Dermis blood vessel endothelial cell (primary cell): ENCODE measurements at regions not wholly inside any gene's neighbourhood (a gene's known extent, or its start where the extent isn't known, plus 50 kb on each side); places are given as distances from the start of the nearest gene placed in this dataset.

Experiments
- DNase-seq: peaks from one replicate; pipeline ENCODE4 v3.0.0; 2010

DNA sequence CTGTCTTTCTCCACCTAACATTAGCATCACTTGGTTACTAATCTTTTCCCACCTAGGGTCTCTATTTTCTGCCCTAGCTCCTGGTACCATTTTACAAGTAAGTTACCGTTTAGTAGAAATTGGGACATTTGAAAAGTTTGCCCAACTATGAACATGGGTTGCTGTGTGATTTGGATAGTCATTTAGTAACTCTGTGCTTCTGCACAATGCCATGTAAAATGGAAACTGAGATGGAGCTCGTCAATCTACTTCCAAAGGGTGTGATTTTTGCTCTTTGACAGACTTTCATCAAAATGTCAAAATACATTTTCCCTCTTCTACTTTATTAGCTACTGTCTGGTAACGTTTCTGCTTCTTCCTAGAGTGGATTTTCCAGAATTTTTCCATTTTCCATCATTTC lies 381.5 kb upstream of the B3GALT2 start:
- DNase-seq, result no peak

DNA sequence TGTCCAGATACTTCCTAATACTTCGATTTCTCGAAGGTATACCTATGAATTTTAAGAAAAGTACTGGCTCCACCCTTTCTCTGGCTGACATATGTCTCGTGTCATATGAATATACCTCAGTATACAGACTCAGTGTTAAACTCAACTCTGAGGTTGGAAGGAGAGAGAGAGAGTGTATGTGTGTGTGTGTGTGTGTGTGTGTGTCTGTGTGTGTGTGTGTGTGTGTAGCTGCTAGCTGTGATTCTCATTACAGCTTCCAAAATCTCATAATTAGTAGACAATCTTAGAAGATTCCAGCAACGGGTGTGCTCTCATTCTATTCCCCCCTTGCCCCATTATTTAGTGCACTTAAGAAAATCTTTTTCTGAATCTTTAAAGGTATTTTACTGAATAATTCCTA lies 380.3 kb upstream of the B3GALT2 start:
- no peak for DNase-seq

DNA sequence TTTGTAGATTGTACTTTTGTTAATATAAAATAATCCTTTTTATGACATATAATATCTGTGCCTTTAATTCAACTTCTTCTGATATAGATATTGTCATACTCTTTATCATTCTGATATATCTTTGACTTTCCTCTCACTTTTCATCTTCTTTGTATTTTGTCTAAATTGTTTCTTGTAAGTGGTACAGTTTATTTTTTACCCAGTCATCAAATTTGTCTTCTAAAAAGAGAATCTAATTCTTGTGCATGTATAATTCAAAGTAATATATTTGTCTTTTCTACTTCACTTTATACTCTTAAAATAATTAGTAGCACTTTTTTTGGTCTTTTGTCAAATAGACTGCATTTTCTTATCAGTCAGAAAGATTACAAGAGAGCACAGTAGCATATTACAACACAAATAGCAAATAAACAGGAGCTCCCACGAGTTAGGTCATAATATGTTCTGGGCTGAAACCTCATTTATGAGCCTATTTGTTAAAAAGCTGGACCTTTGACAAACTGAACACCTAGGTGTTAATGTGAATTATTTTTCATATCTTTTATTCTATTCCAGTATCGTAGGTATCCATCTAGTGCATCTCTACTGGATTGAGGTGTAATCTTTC lies 379.7 kb upstream of the B3GALT2 start:
- DNase-seq, result no peak

DNA sequence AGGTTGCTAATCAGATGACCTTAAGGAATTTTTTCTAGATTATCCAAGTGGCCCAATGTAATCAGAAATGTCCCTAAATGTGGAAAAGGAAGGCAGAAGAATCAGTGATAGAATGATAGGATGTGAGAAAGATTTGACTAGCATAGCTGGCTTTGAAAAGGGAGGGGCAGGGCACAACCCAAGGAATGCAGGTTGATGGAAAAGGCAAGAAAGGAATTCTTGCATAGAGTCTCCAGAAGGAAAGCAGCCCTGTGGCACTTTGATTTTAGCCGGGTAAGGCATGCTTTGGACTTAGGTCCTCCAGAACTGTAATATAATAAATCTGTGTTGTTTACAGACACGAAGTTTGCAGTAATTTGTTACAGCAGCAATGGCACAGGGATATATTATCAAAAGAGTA lies 375.7 kb upstream of the B3GALT2 start:
- DNase-seq, result no peak

DNA sequence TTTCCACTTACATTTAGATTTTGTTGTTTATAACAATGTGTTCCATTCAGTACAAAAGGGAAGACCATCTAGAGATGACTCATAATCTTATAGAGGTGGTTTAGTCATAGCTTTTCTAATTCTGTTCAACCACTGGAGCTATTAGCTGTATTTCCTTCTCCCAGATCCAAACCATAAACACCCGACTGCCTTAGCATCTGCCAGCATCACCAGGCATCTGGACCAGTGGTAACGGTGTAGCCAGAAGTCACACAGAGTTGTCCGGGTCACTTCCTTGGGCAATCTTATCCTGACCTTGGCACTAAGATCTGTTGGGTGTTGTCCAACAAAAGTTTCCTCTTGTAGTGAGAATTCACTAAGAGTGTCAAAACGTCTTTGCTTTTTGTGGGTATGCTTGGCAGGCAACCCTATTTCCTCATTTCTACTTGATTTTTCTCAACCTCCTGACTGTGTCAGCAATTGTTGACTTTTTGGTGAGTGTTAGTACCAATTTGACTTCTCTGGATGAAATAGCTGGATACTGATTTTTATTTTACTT lies 372.1 kb upstream of the B3GALT2 start:
- DNase-seq, result peak; percentile 77

DNA sequence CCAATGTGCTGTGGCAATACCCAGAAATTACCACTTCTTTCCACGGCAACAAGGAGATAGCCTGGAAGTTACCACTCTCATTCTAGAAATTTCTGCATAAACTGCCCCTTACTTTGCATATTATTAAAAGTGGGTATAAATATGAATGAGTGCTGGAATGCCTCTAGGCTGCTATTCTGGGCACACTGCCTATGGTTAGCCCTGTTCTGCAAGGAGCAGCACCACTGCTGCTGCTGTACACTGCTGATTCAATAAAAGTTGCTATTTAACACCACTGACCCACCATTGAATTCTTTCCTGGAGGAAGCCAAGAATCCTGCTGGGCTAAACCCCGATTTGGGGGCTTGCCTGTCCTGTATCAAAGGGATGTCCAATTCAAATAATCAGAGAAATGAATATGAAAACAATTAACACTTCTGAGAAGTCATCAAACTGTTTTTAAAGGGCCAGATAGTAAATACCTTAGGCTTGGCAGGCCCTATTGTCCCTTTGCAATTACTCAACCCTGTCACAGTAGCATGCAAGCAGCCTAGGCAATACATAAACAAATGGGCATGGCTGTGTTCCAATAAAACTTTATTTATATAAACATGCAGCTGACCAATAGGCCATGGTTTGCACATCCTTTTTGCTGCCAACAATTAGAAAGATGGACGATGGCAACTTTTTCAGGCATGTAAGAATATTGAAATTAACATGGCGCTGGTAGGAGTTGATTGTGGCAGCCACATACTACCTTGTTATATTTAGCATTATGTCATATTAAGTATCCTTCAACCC lies 369.4 kb upstream of the B3GALT2 start:
- no peak for DNase-seq

DNA sequence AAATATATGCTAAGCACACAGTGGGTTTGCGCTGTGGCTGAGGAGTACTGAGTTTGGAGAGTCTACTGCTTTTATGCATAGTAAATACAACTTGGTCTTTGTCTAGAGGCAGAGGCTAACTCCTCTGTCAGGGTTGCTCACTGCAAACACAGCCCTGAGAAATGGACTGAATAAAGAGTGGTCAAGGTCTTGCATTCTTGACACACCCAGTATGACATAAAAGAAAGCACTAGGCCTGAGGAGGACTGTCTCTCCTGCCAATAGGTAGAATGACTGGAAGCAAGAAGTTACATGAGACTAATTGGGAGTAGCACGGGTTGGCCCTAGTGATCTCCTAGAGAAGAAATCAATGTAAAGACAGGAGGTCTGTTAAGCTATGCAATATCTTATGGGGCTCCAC lies 367.2 kb upstream of the B3GALT2 start:
- DNase-seq, result no peak

DNA sequence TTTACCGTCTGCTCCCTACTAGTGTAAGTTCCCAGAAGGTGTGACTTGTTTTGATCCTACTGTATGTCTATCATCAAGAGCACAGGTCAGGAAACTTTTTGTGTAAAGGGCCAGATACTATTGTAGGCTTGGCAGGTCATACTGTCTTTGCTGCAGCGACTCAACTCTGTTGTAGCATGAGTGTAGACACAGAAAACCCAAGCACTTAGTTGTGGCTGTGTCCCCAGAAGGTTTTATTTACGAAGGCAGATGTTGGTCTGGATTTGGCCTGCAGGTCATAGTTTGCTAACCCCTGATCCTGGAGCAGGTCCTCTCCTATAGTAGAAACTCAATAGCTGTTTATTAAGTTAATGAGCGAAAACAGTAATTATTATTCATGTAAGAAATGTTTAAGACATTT lies 365.9 kb upstream of the B3GALT2 start:
- DNase-seq, result no peak

DNA sequence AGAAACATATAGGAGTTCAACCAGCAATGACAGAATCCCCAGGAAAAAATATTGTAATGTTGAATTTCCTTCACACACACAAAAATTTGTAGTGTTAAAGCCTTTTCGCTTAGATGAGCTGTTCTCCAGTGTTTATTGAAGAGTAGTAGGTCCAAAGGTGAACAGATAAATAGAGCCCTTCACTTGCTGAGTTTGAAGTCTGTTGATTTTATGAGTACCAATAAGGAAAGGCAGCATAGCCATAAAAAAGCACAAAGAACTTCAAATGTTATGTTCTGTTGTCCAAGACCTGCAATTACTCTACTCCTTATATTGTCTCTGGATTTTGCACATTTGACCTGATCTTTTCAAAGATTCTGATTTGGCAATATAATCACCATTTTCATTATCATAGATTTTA lies 362.7 kb upstream of the B3GALT2 start:
- DNase-seq, result no peak

DNA sequence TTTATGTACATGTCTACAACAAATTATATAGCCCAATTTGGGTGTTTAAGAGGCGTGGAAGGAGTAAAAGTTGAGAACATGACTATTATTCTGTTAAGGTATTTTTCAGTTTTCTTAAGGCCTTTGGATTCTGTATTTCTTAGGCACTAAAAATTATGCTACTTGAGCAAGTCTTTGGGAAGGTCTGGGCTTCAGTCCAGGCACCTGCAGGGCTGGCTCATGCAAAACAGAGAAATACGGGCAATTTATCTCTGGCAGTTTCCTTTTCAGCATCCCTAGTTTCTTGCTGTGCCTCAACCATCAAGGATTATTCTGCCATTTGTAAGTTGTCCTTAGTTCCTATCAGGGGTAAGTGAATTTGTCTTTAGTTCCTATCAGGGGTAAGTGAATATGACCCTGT lies 358.8 kb upstream of the B3GALT2 start:
- DNase-seq, result no peak

DNA sequence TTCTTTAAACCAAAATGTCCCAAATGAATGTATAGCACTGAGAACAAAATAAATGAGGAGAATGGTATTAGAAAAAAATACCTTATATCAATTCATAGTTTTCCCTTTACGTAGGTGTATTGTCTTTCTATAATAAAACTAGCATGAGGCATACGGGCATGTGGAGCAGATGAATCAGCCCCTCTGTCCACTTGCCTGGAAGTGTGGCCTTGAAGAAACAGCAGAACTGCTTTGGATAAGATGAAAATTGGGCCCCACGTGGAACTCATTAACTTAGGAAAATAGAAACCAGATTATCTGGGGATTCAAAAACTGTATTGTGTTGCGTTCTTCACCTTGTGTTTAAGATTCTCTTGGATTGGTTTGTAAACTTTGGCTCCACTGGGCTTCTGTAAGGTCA lies 356.8 kb upstream of the B3GALT2 start:
- no peak for DNase-seq

DNA sequence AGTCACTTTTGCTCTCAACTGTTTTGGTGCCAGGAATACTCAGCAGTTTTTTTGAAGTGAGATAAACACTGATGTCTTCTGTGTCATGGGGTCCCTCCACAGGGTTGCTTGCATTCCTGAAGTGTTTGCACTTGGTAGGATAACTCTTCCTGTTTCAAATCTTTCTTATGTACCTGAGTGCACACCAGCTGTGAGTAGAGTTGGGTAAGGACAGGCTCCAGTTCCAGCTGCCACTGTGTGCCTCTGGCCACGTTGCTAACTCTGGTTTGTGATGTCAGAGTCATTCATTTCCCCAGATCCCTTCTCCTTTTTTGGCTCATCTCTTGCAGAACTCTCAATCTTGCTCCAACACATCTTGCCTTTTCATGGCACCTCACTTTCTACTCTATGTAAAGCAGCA lies 356.3 kb upstream of the B3GALT2 start:
- no peak for DNase-seq

DNA sequence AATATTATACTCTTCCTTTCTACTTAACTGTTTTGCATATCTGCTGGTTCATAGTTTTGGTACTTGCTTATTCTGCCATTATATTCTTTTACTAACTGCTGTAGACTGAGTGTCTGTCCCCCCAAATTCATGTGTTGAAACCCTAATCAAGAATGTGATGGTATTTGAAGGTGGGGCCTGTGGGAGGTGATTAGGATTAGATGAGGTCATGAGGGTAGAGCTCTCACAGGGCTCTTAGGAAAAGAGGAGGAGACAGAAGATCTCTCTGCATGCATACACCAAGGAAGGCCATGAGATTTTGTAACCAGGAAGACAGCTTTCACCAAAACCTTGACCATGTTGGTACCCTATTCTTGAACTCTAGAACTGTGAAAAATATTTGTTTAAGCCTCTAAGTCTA lies 354.1 kb upstream of the B3GALT2 start:
- DNase-seq, result no peak

DNA sequence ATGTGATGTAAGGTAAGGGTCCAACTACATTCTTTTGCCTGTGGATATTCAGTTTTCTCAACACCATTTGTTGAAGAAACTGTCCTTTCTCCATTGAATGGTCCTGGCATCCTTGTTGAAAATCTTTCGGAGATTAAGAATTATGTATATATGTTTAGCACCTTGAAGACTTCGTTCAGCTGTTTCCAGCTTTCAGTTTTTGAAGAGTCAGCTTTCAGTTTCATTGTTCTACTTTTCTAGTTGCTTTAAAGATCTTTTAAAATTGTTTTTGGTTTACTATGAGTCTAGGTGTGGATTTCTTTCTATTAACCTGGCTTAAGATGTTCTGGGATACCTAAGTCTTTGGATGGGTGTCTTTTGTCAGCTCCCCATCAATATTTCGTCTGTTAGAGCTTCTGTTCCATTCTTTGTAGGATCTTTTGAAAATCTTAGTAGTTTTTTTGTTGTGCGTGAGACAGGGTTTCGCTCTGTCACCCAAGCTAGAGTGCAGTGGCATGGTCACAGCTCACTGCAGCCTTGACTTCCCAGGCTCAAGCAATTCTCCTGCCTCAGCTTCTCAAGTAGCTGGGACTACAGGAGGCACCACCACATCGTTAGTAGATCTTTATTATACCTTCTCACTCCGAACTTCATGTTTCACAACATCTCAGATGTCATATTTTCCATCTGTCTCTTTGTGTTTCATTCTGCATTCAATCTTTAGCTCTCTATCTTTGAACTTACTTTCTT lies 353.5 kb upstream of the B3GALT2 start:
- DNase-seq, result no peak

DNA sequence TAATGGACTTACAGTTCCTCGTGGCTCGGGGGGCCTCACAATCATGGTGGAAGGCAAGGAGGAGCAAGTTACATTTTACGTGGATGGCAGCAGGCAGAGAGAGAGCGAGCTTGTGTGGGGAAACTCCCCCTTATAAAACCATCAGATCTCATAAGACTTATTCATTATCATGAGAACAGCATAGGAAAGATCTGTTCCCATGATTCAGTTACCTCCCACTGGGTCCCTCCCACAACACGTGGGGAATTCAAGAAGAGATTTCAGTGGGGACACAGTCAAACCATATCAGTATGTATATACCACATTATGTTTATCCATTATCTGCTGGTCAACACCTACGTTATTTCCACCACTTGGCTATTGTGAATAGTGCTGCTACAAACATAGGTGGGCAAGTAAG lies 352.3 kb upstream of the B3GALT2 start:
- DNase-seq, result no peak

DNA sequence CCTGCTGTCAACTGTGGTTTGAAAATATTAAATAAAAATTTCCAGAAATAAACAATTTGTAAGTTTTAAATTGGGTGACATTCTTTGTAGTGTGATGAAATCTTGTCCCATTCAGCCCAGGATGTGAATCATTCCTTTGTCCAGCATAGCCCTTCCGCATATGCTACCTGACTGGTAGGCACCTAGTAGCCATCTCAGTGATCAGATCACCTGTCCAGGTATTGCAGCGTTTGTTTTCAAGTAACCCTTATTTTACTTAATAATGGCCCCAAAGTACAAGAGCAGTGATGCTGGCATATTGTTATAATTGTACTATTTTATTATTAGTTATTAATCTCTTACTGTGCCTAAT lies 351.6 kb upstream of the B3GALT2 start:
- no peak for DNase-seq

DNA sequence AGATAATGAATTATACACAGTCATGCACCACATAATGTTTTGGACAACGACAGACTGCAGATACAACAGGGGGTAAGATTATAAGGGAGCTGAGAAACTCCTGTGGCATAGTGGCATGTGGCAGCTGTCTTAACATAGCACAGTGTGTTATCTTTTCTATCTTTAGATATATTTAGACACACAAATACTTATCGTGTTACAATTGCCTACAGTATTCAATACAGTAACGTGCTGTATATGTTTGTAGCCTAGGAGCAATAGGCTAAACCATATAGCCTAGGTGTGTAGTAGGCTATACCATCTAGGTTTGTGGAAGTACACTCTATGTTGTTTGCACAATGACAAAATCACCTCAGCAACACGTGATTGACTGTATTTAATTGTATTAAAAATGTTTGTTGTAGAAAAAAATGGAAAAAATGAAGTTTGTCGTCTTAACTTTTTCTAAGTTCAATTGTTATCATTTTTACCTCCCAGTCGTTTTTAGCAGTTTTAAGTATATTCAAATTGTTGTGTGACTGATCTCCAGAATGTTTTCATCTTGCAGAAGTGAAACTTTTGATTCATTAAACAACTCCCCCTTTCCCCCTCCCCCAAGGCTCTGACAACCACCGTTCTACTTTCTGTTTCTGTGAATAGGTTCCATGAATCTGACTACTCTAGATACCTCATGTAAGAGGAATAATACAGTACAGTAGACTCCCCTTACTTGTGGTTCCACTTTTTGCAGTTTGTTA lies 351.0 kb upstream of the B3GALT2 start:
- no peak for DNase-seq

DNA sequence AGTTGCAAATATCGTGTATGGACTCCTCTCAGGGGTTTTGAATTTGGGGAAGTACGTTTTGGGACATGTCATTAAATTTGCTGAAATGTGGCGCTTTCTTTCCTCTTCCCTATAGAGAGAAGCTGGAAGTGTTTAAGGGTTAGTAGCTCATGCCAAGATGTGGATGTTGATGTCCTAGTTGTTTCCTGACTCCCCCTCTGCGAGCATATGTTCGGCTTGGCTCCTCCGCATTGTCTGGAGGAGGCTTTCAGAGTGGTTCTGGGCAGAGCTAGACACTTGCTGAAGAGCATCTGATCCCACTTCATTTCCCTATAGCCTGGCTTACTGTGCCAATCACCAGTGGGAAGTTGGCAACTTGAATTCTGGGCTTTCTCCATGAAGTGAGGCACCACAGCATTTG lies 347.4 kb upstream of the B3GALT2 start:
- no peak for DNase-seq

DNA sequence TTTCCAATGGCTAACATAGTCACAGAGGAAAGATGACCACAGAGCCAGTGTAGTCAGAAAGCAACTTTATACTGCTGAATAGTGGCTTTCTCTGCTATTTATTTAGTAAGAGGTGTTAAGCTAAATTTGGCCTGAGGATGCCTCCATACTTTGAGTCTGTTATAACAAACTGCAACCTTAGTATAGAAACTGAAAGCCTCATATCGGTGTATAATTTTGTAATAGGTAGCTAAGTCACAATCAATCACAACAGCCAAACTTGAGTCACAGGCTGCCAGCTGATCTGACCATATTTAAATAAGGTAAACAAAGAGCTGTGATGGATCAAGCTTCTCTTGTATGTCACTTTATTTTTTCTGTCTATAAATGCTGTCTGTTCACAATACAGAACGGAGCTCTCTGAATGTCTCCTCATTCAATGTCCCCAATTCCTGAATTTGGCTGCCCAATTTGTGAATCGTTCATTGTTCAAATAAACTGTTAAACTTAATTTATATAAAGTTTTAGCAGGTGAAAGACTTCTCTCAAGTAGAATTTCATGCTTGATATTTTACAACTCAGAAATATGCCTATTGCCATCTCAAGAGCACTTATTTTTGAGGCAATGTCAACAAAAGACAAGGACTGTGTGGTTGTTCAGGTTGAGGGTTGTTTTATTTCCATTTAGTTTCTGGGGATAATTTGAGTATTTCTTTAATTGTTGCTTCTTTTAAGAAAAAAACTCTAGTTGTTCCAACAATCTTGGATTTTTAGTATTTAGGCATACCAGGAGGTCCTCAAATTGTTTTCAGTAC lies 339.7 kb upstream of the B3GALT2 start:
- no peak for DNase-seq

DNA sequence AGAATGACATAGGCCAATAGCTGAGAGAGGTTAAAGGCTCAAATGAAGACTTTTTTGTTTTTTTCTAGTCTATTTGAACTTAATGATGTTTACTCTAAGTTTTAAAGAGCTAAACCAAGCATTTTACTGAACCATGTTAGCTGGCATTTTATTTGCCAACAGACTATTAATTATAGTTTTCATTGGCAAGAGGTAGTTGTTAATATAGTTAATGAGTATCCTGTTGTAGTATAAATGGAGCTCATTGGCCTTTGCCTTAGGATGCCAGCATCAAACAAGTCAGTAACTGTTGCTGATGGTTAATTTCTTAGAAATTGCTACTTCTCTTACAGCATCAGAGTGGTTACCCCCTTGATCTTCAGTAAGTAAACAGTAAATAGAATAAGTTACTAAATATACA lies 339.0 kb upstream of the B3GALT2 start:
- DNase-seq, result no peak

DNA sequence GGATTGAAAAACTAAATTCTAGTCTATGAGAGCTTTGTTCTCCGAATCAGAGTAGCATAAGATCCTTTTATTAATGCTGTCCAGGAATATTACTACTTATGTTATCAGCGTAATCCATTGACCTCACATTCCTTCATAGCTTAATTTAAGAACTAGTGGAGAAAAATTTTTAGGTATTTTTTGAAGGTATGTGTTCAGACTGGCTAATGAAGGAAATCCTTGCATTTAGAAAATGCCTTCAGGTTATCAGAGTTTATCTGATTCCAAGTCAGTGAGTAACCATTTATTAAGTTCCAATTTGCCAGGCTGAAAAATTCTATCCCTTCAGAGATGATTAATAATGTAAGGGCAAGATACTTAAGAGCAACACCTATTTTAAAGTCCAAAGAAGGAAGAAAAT lies 338.2 kb upstream of the B3GALT2 start:
- DNase-seq, result no peak

DNA sequence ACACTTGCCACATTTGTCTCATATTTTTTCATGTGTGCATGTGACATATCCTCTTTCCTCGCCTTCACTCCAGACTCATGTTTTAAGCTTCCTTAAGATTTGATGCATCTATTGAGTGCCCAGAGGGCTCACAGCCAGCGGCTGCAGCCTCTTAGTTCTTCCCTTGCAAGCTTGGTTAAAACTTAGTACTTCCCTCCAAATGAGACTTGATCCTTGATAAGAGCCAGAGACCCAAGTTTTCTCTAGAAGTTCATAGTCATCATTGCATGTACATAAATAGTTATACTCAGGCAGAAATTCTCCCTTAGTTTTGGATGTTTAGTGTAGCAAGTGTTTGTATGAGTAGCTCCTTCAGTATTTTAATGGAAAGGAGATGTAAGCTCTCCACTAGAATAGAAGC lies 337.6 kb upstream of the B3GALT2 start:
- DNase-seq, result no peak
